Hepatocyte (in vitro differentiated cells): ENCODE measurements at regions not wholly inside any gene's neighbourhood (a gene's known extent, or its start where the extent isn't known, plus 50 kb on each side); places are given as distances from the start of the nearest gene placed in this dataset.

Experiments
- CTCF ChIP-seq: fragments of 200-600 bp; sonication (generic); IDR thresholded peaks from 2 replicates; pipeline ENCODE4 v1.5.1; 2016; ENCODE audit warnings: antibody characterized with exemption, mild to moderate bottlenecking; ENCODE audit not compliant: poor library complexity
- EZH2phosphoT487 ChIP-seq: fragments of 200-600 bp; sonication (generic); IDR thresholded peaks from one replicate; pipeline ENCODE4 v1.6.1; 2018; ENCODE audit warnings: antibody characterized with exemption, mild to moderate bottlenecking, low read depth, moderate library complexity; ENCODE audit not compliant: unreplicated experiment, severe bottlenecking

- no peak for TF ChIP-seq EZH2phosphoT487
- TF ChIP-seq CTCF, result no peak
Observed at GRCh38 chr18:54515149-54515548, 75.9 kb upstream of the DYNAP start.
